ENCODE measurements at regions not wholly inside any gene's neighbourhood (a gene's known extent, or its start where the extent isn't known, plus 50 kb on each side); places are given as distances from the start of the nearest gene placed in this dataset.

GRCh38 chr3:18968120-18968519 is 180.2 kb upstream of the KCNH8 start:
- Histone ChIP-seq H3K36me3 (ENCODE audit: control insufficient read depth in 2 of 4, insufficient read depth in 4 of 4, low read length in 3 of 4) (no peaks in the 10 kb centered on the region), H2AK5ac (ENCODE audit: low read depth, low read length) (no peak overlapping the region), H4K20me1 (replicated peaks in 1 of 2; ENCODE audit: control insufficient read depth in 1 of 2, insufficient read depth in 2 of 2, low read length in 2 of 2) (no peaks in the 10 kb centered on the region), H2AFZ (ENCODE audit: low read length) (no peak overlapping the region), H4K8ac (ENCODE audit: extremely low read depth, insufficient read depth, low read length) (no peak overlapping the region), H3K23me2 (ENCODE audit: low read depth, low read length) (no peaks in the 10 kb centered on the region; the same call in 1 of the 2 replicates), H3K14ac (ENCODE audit: insufficient read length) (no peak overlapping the region), H3K4me1 (replicated peaks in 1 of 4; ENCODE audit: control insufficient read depth in 3 of 4, insufficient read depth in 4 of 4, low read length in 3 of 4) (peaks cover 0 to 2% (median 0%) of the 10 kb centered on the region in 4 experiments; a peak in 1 of 7 replicates), H2BK5ac (ENCODE audit: low read depth, low read length) (no peak overlapping the region), H3K18ac (ENCODE audit: extremely low read depth, low read length) (no peak overlapping the region), H3K56ac (replicated peaks; ENCODE audit: insufficient read length, low read depth, low read length) (no peak overlapping the region), H3K23ac (ENCODE audit: insufficient read length) (no peak overlapping the region), H2BK15ac (ENCODE audit: low read length) (no peak overlapping the region), H3K9ac (replicated peaks in 1 of 4; ENCODE audit: extremely low read depth in 1 of 4, low read depth in 3 of 4, low read length in 3 of 4) (no peak overlapping the region), H3K79me1 (ENCODE audit: low read depth, low read length) (no peaks in the 10 kb centered on the region), H3K4me3 (ENCODE audit: extremely low read depth in 1 of 4, insufficient read depth in 2 of 4, low read depth in 3 of 4, low read length in 4 of 4) (no peak overlapping the region), H4K5ac (ENCODE audit: insufficient read length, low read depth, low read length) (no peak overlapping the region), H4K91ac (replicated peaks; ENCODE audit: insufficient read length, low read length) (no peak overlapping the region), H2BK120ac (replicated peaks; ENCODE audit: low read depth, low read length) (no peak overlapping the region), H3K4me2 (ENCODE audit: insufficient read depth in 1 of 2, low read depth in 2 of 2, low read length in 2 of 2) (no peak overlapping the region), H3K9me3 (ENCODE audit: insufficient read depth in 2 of 2, low read depth in 1 of 2, low read length in 1 of 2) (peaks cover 3 to 5% of the 10 kb centered on the region in 2 experiments; a peak in 1 of 4 replicates), H3K27ac (ENCODE audit: low read depth, low read length) (no peak overlapping the region), H3K27me3 (replicated peaks in 1 of 4; ENCODE audit: control insufficient read depth in 3 of 4, extremely low read depth in 1 of 4, insufficient read depth in 3 of 4, low read length in 3 of 4) (no peaks in the 10 kb centered on the region; a peak in 1 of 7 replicates), H3K79me2 (ENCODE audit: control insufficient read depth in 1 of 2, insufficient read depth in 2 of 2, low read length in 2 of 2) (no peaks in the 10 kb centered on the region), H2BK12ac (ENCODE audit: low read depth, low read length) (no peak overlapping the region), H2BK20ac (ENCODE audit: low read length) (no peak overlapping the region), H3K4ac (replicated peaks; ENCODE audit: insufficient read length, low read depth, low read length) (no peak overlapping the region)
- DNase-seq (ENCODE audit: low read depth in 1 of 2, low spot score in 2 of 2) (no peak), FAIRE-seq (no peak)
- ChIA-PET POLR2A (ENCODE audit: partially characterized antibody) (no interaction called here), CTCF (ENCODE audit: partially characterized antibody) (interaction anchor here (2.1 kb wide), 1 partner anchor 20 kb away, joined by 5 read pairs; no protein-coding TSS in a partner anchor)
- TF ChIP-seq YY1 (IDR thresholded peaks at IDR 0.05; ENCODE audit: low read depth, low read length) = no peak
- no peak for TF ChIP-seq RXRA (IDR thresholded peaks at IDR 0.05; ENCODE audit: insufficient read depth, low read depth, low read length)
- TF ChIP-seq CTCF (IDR thresholded peaks at IDR 0.05; ENCODE audit: control extremely low read depth in 1 of 3, insufficient read depth in 1 of 3, low read depth in 1 of 3, low read length in 3 of 3) = no peak
- TF ChIP-seq NANOG (IDR thresholded peaks at IDR 0.05; ENCODE audit: insufficient read depth, low read depth, low read length, poor library complexity, severe bottlenecking) = no peak
- TF ChIP-seq SRF (IDR thresholded peaks at IDR 0.05; ENCODE audit: low read depth, low read length) = no peak
- no peak for TF ChIP-seq SP2 (IDR thresholded peaks at IDR 0.05; ENCODE audit: low read length)
- TF ChIP-seq SP1 (IDR thresholded peaks at IDR 0.05; ENCODE audit: low read depth, low read length) = no peak
- TF ChIP-seq CHD2 (IDR thresholded peaks at IDR 0.05; ENCODE audit: low read length) = no peak
- TF ChIP-seq JUN (IDR thresholded peaks at IDR 0.05; ENCODE audit: low read depth, low read length) = no peak
- no peak for TF ChIP-seq SUZ12 (IDR thresholded peaks at IDR 0.05; ENCODE audit: low read length)
- TF ChIP-seq HDAC2 (IDR thresholded peaks at IDR 0.05; ENCODE audit: borderline replicate concordance in 1 of 2, low read depth in 2 of 2, low read length in 2 of 2) = no peak
- 90% methylated on average over 3 of the region's 3 CpGs; no CpG with 5 or more reads in 1 of the 2 experiments for WGBS, 2 experiments (ENCODE audit: extremely low coverage in 1 of 2, insufficient coverage in 1 of 2, insufficient read length in 1 of 2, insufficient replicate concordance in 2 of 2, low coverage in 1 of 2, low lambda C conversion rate in 2 of 2, missing lambda C conversion rate in 1 of 2)

Measured in H1 (cell line).